ENCODE measurements at regions not wholly inside any gene's neighbourhood (a gene's known extent, or its start where the extent isn't known, plus 50 kb on each side); places are given as distances from the start of the nearest gene placed in this dataset.

- no peak for TF ChIP-seq CTCF (IDR thresholded peaks at IDR 0.05)
- H3K27ac Mint-ChIP-seq, result no peak overlapping the region
- peaks cover 0 to 2% (median 0%) of the 10 kb centered on the region in 7 donors for H3K9me3 Mint-ChIP-seq
- H3K4me3 Mint-ChIP-seq, result no peak overlapping the region
- intact Hi-C loops (cut with micrococcal nuclease), result no loop called here
- DNase-seq, result no peak
- H3K27ac ChIP-seq (ENCODE audit: low read depth in 1 of 2, low read length in 2 of 2), result no peak overlapping the region
- no peaks in the 10 kb centered on the region for H4K20me1 ChIP-seq (ENCODE audit: insufficient read depth, low read length)
- H3K4me1 Mint-ChIP-seq, result no peaks in the 10 kb centered on the region
- no peak overlapping the region for H2AFZ ChIP-seq (ENCODE audit: insufficient read depth, low read depth, low read length, poor library complexity, severe bottlenecking)
- no peaks in the 10 kb centered on the region for H3K36me3 ChIP-seq (replicated peaks in 1 of 2; ENCODE audit: control insufficient read depth in 1 of 2, insufficient read depth in 2 of 2, low read length in 2 of 2)
- no peaks in the 10 kb centered on the region for H3K79me2 ChIP-seq (ENCODE audit: insufficient read depth, low read length)
- H3K4me1 ChIP-seq (ENCODE audit: control insufficient read depth in 1 of 2, insufficient read depth in 2 of 2, low read length in 2 of 2), result no peaks in the 10 kb centered on the region
- H3K4me3 ChIP-seq (replicated peaks in 1 of 3; ENCODE audit: low read depth in 2 of 3, low read length in 3 of 3), result no peak overlapping the region
- no peaks in the 10 kb centered on the region for H3K36me3 Mint-ChIP-seq
- peaks cover 0 to 2% (median 0%) of the 10 kb centered on the region in 3 donors for H3K27me3 Mint-ChIP-seq (ENCODE audit: low read depth in 3 of 3)
- no peaks in the 10 kb centered on the region for H3K9me3 ChIP-seq (replicated peaks in 1 of 2; ENCODE audit: control insufficient read depth in 1 of 2, insufficient read depth in 1 of 2, low read length in 2 of 2)
- H3K9ac ChIP-seq (ENCODE audit: insufficient read depth, low read length, poor library complexity, severe bottlenecking), result no peak overlapping the region
- H3K27me3 ChIP-seq (ENCODE audit: control insufficient read depth in 2 of 2, insufficient read depth in 2 of 2, low read length in 2 of 2), result no peaks in the 10 kb centered on the region
- no peak overlapping the region for H3K4me2 ChIP-seq (replicated peaks; ENCODE audit: extremely low read depth, low read length, poor library complexity, severe bottlenecking)
- no CpG with 5 or more reads among the region's 6 CpGs for WGBS (ENCODE audit: insufficient coverage)
Measured at GRCh38 chr5:83889971-83890745, 169.5 kb upstream of the HAPLN1 start.

- DNase-seq, result no peak
- Histone ChIP-seq H3K9me3 (replicated peaks in 1 of 2; ENCODE audit: control insufficient read depth in 1 of 2, insufficient read depth in 1 of 2, low read length in 2 of 2) (no peaks in the 10 kb centered on the region), H4K20me1 (ENCODE audit: insufficient read depth, low read length) (no peaks in the 10 kb centered on the region), H3K4me2 (replicated peaks; ENCODE audit: extremely low read depth, low read length, poor library complexity, severe bottlenecking) (no peak overlapping the region), H3K27me3 (ENCODE audit: control insufficient read depth in 2 of 2, insufficient read depth in 2 of 2, low read length in 2 of 2) (no peaks in the 10 kb centered on the region), H3K79me2 (ENCODE audit: insufficient read depth, low read length) (no peaks in the 10 kb centered on the region), H3K27ac (ENCODE audit: low read depth in 1 of 2, low read length in 2 of 2) (no peak overlapping the region), H3K4me1 (ENCODE audit: control insufficient read depth in 1 of 2, insufficient read depth in 2 of 2, low read length in 2 of 2) (no peaks in the 10 kb centered on the region), H2AFZ (ENCODE audit: insufficient read depth, low read depth, low read length, poor library complexity, severe bottlenecking) (no peak overlapping the region), H3K9ac (ENCODE audit: insufficient read depth, low read length, poor library complexity, severe bottlenecking) (no peak overlapping the region), H3K4me3 (replicated peaks in 1 of 3; ENCODE audit: low read depth in 2 of 3, low read length in 3 of 3) (no peak overlapping the region), H3K36me3 (replicated peaks in 1 of 2; ENCODE audit: control insufficient read depth in 1 of 2, insufficient read depth in 2 of 2, low read length in 2 of 2) (no peaks in the 10 kb centered on the region)
- TF ChIP-seq CTCF (IDR thresholded peaks at IDR 0.05), result no peak
- 95% methylated on average over 6 of the region's 8 CpGs for whole genome bisulfite sequencing (ENCODE audit: insufficient coverage)
- intact Hi-C loops (cut with micrococcal nuclease), result no loop called here
- Mint-ChIP-seq H3K27ac (no peak overlapping the region), H3K4me3 (no peak overlapping the region), H3K9me3 (peaks cover 0 to 10% (median 1%) of the 10 kb centered on the region in 7 donors), H3K27me3 (ENCODE audit: low read depth in 3 of 3) (peaks cover 0 to 2% (median 0%) of the 10 kb centered on the region in 3 donors), H3K4me1 (no peaks in the 10 kb centered on the region), H3K36me3 (no peaks in the 10 kb centered on the region)
Measured at GRCh38 chr5:83877911-83878706, 157.5 kb upstream of the HAPLN1 start.

Data from CD14-positive monocyte (primary cell).